GM23338 (cell line): ENCODE measurements at regions not wholly inside any gene's neighbourhood (a gene's known extent, or its start where the extent isn't known, plus 50 kb on each side); places are given as distances from the start of the nearest gene placed in this dataset.

ENCODE experiments used
- ATAC-seq: fragments of 200-7000 bp; cut with Tn5 transposase; 3 replicates; pipeline ENCODE4 v1.9.1; 2020
- DNase-seq: peaks from one replicate; pipeline ENCODE4 v3.0.0-alpha.2; 2015; ENCODE audit warnings: low spot score
- H2AFZ ChIP-seq: fragments of 200-600 bp; sonication (generic); 2 replicates; pipeline ENCODE4 v1.8.0; 2016; ENCODE audit warnings: antibody characterized with exemption, mild to moderate bottlenecking, moderate library complexity
- H3F3A ChIP-seq: fragments of 200-600 bp; sonication (generic); replicated peaks from 2 replicates; pipeline ENCODE4 v1.8.0; 2017; ENCODE audit warnings: antibody characterized with exemption, mixed run types, low read depth
- H3K27ac ChIP-seq: fragments of 200-600 bp; sonication (generic); 2 replicates; pipeline ENCODE4 v1.6.1; 2016; ENCODE audit warnings: low read depth
- H3K27me3 ChIP-seq: fragments of 200-600 bp; sonication (generic); 2 replicates; pipeline ENCODE4 v1.8.0; 2016; ENCODE audit warnings: mild to moderate bottlenecking, mixed run types, moderate library complexity; ENCODE audit not compliant: insufficient read depth
- H3K36me3 ChIP-seq: fragments of 200-600 bp; sonication (generic); 2 replicates; pipeline ENCODE4 v1.8.0; 2016; ENCODE audit warnings: mild to moderate bottlenecking; ENCODE audit not compliant: insufficient read depth
- H3K4me1 ChIP-seq: fragments of 200-600 bp; sonication (generic); 2 replicates; pipeline ENCODE4 v1.8.0; 2016; ENCODE audit warnings: mild to moderate bottlenecking, moderate library complexity; ENCODE audit not compliant: insufficient read depth
- H3K4me2 ChIP-seq: fragments of 200-600 bp; sonication (generic); 2 replicates; pipeline ENCODE4 v1.7.1; 2017; ENCODE audit warnings: mixed run types
- H3K4me3 ChIP-seq: fragments of 200-600 bp; sonication (generic); 2 replicates; pipeline ENCODE4 v1.6.1; 2016; ENCODE audit warnings: mixed run types
- H3K79me2 ChIP-seq: fragments of 200-600 bp; sonication (generic); replicated peaks from 2 replicates; pipeline ENCODE4 v1.8.0; 2017; ENCODE audit warnings: mild to moderate bottlenecking; ENCODE audit not compliant: insufficient read depth
- H3K9me2 ChIP-seq: fragments of 200-600 bp; sonication (generic); 2 replicates; pipeline ENCODE4 v1.8.0; 2017; ENCODE audit not compliant: insufficient read depth
- H4K20me1 ChIP-seq: fragments of 200-600 bp; sonication (generic); replicated peaks from 2 replicates; pipeline ENCODE4 v1.8.0; 2017; ENCODE audit warnings: mild to moderate bottlenecking; ENCODE audit not compliant: insufficient read depth
- H3K27ac Mint-ChIP-seq: 2 replicates; pipeline ENCODE4 v1.8.0; 2020; ENCODE audit warnings: inconsistent platforms, mild to moderate bottlenecking, moderate library complexity, mixed read lengths
- H3K27me3 Mint-ChIP-seq: 3 replicates; pipeline ENCODE4 v1.8.0; 2022; ENCODE audit warnings: low read depth, mild to moderate bottlenecking, moderate library complexity, mixed read lengths, inconsistent platforms; ENCODE audit not compliant: insufficient read depth, poor library complexity
- H3K36me3 Mint-ChIP-seq: 3 replicates; pipeline ENCODE4 v1.8.0; 2021; ENCODE audit warnings: low read depth, mild to moderate bottlenecking, inconsistent platforms, moderate library complexity, mixed read lengths
- H3K4me1 Mint-ChIP-seq: 3 replicates; pipeline ENCODE4 v1.8.0; 2020; ENCODE audit warnings: mild to moderate bottlenecking, inconsistent platforms, mixed read lengths
- H3K4me3 Mint-ChIP-seq: 3 replicates; pipeline ENCODE4 v1.8.0; 2021; ENCODE audit warnings: moderate library complexity, mild to moderate bottlenecking, inconsistent platforms, mixed read lengths
- H3K9me3 Mint-ChIP-seq: 3 replicates; pipeline ENCODE4 v1.8.0; 2020; ENCODE audit warnings: moderate library complexity, mild to moderate bottlenecking, inconsistent platforms, mixed read lengths
- CREB1 ChIP-seq: fragments of 250-450 bp; sonication (Bioruptor Pico); IDR thresholded peaks from 2 replicates; pipeline ENCODE4 v1.5.0; 2020; ENCODE audit warnings: low read depth, mild to moderate bottlenecking, moderate library complexity
- EZH2 ChIP-seq: fragments of 200-600 bp; sonication (generic); IDR thresholded peaks from one replicate; pipeline ENCODE4 v1.8.0; 2017; ENCODE audit warnings: antibody characterized with exemption, mild to moderate bottlenecking, low read depth; ENCODE audit not compliant: unreplicated experiment
- EZH2phosphoT487 ChIP-seq: fragments of 200-600 bp; sonication (generic); IDR thresholded peaks from one replicate; pipeline ENCODE4 v1.8.1; 2018; ENCODE audit warnings: antibody characterized with exemption; ENCODE audit not compliant: unreplicated experiment
- POLR2AphosphoS5 ChIP-seq: IDR thresholded peaks from 2 replicates; pipeline ENCODE4 v1.6.1; 2016; ENCODE audit warnings: antibody characterized with exemption, low read depth
- STAT1 ChIP-seq: IDR thresholded peaks from one replicate; pipeline ENCODE4 v1.6.1; 2016; ENCODE audit warnings: antibody characterized with exemption; ENCODE audit not compliant: unreplicated experiment
- ZNF114 ChIP-seq: fragments of 250-450 bp; sonication (Bioruptor Pico); IDR thresholded peaks from 2 replicates; pipeline ENCODE4 v1.5.0; 2020; ENCODE audit warnings: mild to moderate bottlenecking, moderate library complexity
- ZNF331 ChIP-seq: fragments of 250-450 bp; sonication (Bioruptor Pico); IDR thresholded peaks from 2 replicates; pipeline ENCODE4 v1.5.0; 2020; ENCODE audit warnings: low read depth, mild to moderate bottlenecking, moderate library complexity
- TF ChIP-seq, protein P1 (sequence below): fragments of 250-450 bp; sonication (Bioruptor Pico); IDR thresholded peaks from 2 replicates; pipeline ENCODE4 v1.5.0; 2020; ENCODE audit warnings: mild to moderate bottlenecking, moderate library complexity
- TF ChIP-seq, protein P2 (sequence below): IDR thresholded peaks from 2 replicates; pipeline ENCODE4 v1.6.1; 2016; ENCODE audit warnings: antibody characterized with exemption
- TF ChIP-seq, protein P3 (sequence below): IDR thresholded peaks from one replicate; pipeline ENCODE4 v1.6.1; 2018; ENCODE audit warnings: antibody characterized with exemption; ENCODE audit not compliant: unreplicated experiment
- TF ChIP-seq, protein P4 (sequence below), 2 experiments: fragments of 200-600 bp in 1 of 2; sonication (generic) in 1 of 2; conservative IDR thresholded peaks; 2 replicates each; pipeline versions ENCODE4 v1.5.1 to v1.6.1; 2016 to 2017; ENCODE audit warnings: antibody characterized with exemption in 2 of 2, low read depth in 2 of 2, mild to moderate bottlenecking in 2 of 2, moderate library complexity in 1 of 2

- TF ChIP-seq, protein P1, sequence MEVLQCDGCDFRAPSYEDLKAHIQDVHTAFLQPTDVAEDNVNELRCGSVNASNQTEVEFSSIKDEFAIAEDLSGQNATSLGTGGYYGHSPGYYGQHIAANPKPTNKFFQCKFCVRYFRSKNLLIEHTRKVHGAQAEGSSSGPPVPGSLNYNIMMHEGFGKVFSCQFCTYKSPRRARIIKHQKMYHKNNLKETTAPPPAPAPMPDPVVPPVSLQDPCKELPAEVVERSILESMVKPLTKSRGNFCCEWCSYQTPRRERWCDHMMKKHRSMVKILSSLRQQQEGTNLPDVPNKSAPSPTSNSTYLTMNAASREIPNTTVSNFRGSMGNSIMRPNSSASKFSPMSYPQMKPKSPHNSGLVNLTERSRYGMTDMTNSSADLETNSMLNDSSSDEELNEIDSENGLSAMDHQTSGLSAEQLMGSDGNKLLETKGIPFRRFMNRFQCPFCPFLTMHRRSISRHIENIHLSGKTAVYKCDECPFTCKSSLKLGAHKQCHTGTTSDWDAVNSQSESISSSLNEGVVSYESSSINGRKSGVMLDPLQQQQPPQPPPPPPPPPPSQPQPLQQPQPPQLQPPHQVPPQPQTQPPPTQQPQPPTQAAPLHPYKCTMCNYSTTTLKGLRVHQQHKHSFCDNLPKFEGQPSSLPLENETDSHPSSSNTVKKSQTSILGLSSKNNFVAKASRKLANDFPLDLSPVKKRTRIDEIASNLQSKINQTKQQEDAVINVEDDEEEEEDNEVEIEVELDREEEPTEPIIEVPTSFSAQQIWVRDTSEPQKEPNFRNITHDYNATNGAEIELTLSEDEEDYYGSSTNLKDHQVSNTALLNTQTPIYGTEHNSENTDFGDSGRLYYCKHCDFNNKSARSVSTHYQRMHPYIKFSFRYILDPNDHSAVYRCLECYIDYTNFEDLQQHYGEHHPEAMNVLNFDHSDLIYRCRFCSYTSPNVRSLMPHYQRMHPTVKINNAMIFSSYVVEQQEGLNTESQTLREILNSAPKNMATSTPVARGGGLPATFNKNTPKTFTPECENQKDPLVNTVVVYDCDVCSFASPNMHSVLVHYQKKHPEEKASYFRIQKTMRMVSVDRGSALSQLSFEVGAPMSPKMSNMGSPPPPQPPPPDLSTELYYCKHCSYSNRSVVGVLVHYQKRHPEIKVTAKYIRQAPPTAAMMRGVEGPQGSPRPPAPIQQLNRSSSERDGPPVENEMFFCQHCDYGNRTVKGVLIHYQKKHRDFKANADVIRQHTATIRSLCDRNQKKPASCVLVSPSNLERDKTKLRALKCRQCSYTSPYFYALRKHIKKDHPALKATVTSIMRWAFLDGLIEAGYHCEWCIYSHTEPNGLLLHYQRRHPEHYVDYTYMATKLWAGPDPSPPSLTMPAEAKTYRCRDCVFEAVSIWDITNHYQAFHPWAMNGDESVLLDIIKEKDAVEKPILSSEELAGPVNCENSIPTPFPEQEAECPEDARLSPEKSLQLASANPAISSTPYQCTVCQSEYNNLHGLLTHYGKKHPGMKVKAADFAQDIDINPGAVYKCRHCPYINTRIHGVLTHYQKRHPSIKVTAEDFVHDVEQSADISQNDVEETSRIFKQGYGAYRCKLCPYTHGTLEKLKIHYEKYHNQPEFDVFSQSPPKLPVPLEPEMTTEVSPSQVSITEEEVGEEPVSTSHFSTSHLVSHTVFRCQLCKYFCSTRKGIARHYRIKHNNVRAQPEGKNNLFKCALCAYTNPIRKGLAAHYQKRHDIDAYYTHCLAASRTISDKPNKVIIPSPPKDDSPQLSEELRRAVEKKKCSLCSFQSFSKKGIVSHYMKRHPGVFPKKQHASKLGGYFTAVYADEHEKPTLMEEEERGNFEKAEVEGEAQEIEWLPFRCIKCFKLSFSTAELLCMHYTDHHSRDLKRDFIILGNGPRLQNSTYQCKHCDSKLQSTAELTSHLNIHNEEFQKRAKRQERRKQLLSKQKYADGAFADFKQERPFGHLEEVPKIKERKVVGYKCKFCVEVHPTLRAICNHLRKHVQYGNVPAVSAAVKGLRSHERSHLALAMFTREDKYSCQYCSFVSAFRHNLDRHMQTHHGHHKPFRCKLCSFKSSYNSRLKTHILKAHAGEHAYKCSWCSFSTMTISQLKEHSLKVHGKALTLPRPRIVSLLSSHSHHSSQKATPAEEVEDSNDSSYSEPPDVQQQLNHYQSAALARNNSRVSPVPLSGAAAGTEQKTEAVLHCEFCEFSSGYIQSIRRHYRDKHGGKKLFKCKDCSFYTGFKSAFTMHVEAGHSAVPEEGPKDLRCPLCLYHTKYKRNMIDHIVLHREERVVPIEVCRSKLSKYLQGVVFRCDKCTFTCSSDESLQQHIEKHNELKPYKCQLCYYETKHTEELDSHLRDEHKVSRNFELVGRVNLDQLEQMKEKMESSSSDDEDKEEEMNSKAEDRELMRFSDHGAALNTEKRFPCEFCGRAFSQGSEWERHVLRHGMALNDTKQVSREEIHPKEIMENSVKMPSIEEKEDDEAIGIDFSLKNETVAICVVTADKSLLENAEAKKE (CRISPR knock-in tag), result no peak
- TF ChIP-seq, protein P2, sequence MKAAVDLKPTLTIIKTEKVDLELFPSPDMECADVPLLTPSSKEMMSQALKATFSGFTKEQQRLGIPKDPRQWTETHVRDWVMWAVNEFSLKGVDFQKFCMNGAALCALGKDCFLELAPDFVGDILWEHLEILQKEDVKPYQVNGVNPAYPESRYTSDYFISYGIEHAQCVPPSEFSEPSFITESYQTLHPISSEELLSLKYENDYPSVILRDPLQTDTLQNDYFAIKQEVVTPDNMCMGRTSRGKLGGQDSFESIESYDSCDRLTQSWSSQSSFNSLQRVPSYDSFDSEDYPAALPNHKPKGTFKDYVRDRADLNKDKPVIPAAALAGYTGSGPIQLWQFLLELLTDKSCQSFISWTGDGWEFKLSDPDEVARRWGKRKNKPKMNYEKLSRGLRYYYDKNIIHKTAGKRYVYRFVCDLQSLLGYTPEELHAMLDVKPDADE, result no peak
- TF ChIP-seq ZNF331 (CRISPR knock-in tag) (no peak), EZH2 (no peak), POLR2AphosphoS5 (no peak), CREB1 (CRISPR knock-in tag) (no peak)
Measured at GRCh38 chr2:234869969-234870368, 81.8 kb upstream of the SH3BP4 start (continued).

- H3K27ac Mint-ChIP-seq, result no peak overlapping the region
- no peak for DNase-seq
- no peaks in the 10 kb centered on the region for H3K79me2 ChIP-seq
- ATAC-seq, result no peak
- H3K9me3 Mint-ChIP-seq, result peaks cover 34% of the 10 kb centered on the region
- H3K36me3 Mint-ChIP-seq, result peaks cover 30% of the 10 kb centered on the region
- no peaks in the 10 kb centered on the region for H4K20me1 ChIP-seq
- H3K4me2 ChIP-seq, result no peak overlapping the region
- H2AFZ ChIP-seq, result no peak overlapping the region
- H3K9me2 ChIP-seq, result no peaks in the 10 kb centered on the region
- H3K4me3 Mint-ChIP-seq, result no peak overlapping the region
- 0 out of 3 replicates have a peak, but pooled peaks cover 2% of the 10 kb centered on the region for H3K4me1 Mint-ChIP-seq
- TF ChIP-seq, protein P2, result no peak
- no peak for TF ChIP-seq STAT1
- no peak for TF ChIP-seq EZH2phosphoT487
- TF ChIP-seq, protein P3, sequence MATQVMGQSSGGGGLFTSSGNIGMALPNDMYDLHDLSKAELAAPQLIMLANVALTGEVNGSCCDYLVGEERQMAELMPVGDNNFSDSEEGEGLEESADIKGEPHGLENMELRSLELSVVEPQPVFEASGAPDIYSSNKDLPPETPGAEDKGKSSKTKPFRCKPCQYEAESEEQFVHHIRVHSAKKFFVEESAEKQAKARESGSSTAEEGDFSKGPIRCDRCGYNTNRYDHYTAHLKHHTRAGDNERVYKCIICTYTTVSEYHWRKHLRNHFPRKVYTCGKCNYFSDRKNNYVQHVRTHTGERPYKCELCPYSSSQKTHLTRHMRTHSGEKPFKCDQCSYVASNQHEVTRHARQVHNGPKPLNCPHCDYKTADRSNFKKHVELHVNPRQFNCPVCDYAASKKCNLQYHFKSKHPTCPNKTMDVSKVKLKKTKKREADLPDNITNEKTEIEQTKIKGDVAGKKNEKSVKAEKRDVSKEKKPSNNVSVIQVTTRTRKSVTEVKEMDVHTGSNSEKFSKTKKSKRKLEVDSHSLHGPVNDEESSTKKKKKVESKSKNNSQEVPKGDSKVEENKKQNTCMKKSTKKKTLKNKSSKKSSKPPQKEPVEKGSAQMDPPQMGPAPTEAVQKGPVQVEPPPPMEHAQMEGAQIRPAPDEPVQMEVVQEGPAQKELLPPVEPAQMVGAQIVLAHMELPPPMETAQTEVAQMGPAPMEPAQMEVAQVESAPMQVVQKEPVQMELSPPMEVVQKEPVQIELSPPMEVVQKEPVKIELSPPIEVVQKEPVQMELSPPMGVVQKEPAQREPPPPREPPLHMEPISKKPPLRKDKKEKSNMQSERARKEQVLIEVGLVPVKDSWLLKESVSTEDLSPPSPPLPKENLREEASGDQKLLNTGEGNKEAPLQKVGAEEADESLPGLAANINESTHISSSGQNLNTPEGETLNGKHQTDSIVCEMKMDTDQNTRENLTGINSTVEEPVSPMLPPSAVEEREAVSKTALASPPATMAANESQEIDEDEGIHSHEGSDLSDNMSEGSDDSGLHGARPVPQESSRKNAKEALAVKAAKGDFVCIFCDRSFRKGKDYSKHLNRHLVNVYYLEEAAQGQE, result no peak
- TF ChIP-seq CREB1 (CRISPR knock-in tag), result no peak
- TF ChIP-seq ZNF114, result no peak
- TF ChIP-seq, protein P4, sequence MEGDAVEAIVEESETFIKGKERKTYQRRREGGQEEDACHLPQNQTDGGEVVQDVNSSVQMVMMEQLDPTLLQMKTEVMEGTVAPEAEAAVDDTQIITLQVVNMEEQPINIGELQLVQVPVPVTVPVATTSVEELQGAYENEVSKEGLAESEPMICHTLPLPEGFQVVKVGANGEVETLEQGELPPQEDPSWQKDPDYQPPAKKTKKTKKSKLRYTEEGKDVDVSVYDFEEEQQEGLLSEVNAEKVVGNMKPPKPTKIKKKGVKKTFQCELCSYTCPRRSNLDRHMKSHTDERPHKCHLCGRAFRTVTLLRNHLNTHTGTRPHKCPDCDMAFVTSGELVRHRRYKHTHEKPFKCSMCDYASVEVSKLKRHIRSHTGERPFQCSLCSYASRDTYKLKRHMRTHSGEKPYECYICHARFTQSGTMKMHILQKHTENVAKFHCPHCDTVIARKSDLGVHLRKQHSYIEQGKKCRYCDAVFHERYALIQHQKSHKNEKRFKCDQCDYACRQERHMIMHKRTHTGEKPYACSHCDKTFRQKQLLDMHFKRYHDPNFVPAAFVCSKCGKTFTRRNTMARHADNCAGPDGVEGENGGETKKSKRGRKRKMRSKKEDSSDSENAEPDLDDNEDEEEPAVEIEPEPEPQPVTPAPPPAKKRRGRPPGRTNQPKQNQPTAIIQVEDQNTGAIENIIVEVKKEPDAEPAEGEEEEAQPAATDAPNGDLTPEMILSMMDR (conservative IDR thresholded peaks at IDR 0.05; ENCODE audit: low read depth in 2 of 2), result no peak
- H3K27me3 Mint-ChIP-seq, result peaks cover 8% of the 10 kb centered on the region
- H3K27me3 ChIP-seq, result no peaks in the 10 kb centered on the region
- H3K4me3 ChIP-seq, result no peak overlapping the region
- H3K27ac ChIP-seq, result no peak overlapping the region
- no peaks in the 10 kb centered on the region for H3F3A ChIP-seq
- H3K36me3 ChIP-seq, result no peaks in the 10 kb centered on the region; the same call in 1 of the 2 replicates
- H3K4me1 ChIP-seq, result no peaks in the 10 kb centered on the region
Measured at GRCh38 chr2:234869164-234869563, 82.7 kb upstream of the SH3BP4 start.
